ENCODE measurements at regions not wholly inside any gene's neighbourhood (a gene's known extent, or its start where the extent isn't known, plus 50 kb on each side); places are given as distances from the start of the nearest gene placed in this dataset.

DNA sequence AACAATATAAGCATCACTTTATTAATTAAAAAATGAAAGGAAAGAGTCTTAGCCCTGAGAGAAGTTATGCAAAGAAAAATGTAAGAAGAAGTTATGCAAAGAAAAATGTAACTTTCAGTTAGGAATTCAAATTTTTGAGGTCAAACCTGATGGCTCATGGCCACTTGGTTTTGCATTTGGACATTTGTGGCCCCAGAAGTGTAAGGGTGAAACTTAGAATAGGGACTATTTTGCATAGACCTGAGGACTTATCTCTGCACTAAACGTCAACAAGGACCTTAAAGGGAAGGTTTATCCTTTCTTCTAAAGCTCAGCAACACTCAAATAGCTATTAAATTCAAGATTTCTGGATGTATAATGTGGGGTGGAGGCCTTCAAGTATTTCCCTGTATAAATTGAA, 724.5 kb upstream of the POT1 start:
- no peak for DNase-seq (ENCODE audit: low spot score)
- TF ChIP-seq, protein P1, sequence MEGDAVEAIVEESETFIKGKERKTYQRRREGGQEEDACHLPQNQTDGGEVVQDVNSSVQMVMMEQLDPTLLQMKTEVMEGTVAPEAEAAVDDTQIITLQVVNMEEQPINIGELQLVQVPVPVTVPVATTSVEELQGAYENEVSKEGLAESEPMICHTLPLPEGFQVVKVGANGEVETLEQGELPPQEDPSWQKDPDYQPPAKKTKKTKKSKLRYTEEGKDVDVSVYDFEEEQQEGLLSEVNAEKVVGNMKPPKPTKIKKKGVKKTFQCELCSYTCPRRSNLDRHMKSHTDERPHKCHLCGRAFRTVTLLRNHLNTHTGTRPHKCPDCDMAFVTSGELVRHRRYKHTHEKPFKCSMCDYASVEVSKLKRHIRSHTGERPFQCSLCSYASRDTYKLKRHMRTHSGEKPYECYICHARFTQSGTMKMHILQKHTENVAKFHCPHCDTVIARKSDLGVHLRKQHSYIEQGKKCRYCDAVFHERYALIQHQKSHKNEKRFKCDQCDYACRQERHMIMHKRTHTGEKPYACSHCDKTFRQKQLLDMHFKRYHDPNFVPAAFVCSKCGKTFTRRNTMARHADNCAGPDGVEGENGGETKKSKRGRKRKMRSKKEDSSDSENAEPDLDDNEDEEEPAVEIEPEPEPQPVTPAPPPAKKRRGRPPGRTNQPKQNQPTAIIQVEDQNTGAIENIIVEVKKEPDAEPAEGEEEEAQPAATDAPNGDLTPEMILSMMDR (IDR thresholded peaks at IDR 0.05; ENCODE audit: extremely low read depth, insufficient read depth, missing control alignments) = no peak
- in situ Hi-C loops (cut with MboI; ENCODE audit: low pct_unique_long_range_greater_than_20kb, low sequenced_read_pairs, unreplicated experiment) = no loop called here

DNA sequence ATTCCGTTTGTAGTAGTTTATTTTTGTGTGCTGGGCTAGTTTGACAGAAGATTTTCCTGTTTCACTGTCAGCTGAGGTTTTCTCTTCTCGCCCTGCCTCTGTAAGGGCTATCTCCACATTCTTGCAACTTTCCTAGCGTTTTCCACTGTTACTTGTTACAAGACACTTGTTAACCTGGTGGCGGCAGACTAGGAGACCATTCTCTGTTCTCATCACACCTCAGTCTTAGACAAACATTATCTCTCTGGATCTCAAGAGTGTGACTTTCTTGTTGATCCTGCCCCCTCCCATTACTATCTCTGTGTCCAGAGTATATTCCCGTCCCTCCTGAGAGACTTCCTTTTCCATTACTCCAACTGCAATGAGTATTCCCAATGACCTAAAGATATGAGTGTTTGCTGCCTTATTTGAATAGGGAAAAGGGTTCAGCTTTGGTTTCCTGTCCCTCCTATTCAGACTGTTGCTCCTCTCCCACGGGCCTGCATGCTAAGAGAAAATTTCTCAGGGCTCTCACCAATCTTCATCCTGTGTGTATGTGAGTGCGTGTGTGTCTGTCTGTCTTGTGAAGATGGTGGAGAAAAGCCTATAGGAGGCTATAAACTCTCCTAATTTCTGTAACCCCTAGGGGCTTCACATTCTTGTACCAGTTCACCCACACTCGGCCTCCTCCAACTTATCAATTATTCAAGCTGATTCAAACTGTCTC, 722.4 kb upstream of the POT1 start:
- TF ChIP-seq, protein P1 (IDR thresholded peaks at IDR 0.05; ENCODE audit: extremely low read depth, insufficient read depth, missing control alignments) = no peak
- in situ Hi-C loops (cut with MboI; ENCODE audit: low pct_unique_long_range_greater_than_20kb, low sequenced_read_pairs, unreplicated experiment) = no loop called here

DNA sequence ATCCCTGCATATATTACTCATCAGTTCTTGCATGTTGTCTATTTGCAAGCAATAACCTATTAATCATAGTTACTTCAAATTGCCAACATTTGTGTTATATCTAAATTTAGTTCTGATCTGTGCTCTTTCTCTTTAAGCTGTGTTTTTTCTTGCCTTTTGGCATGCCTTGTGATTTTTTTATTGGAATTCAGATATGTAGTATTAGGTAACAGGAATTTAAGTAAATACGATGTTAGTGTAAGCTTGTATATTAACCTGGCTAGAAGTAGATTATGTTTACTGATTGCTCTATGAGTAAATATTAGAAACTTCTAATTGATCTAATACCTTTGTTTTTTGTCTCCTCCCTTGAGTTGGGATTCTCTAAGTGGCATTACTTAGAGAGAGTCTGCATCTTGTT, 718.9 kb upstream of the POT1 start:
- no peak for DNase-seq (ENCODE audit: low spot score)
- TF ChIP-seq, protein P1 (IDR thresholded peaks at IDR 0.05; ENCODE audit: extremely low read depth, insufficient read depth, missing control alignments) = no peak
- in situ Hi-C loops (cut with MboI; ENCODE audit: low pct_unique_long_range_greater_than_20kb, low sequenced_read_pairs, unreplicated experiment) = no loop called here

More for the DNA sequence above, 722.4 kb upstream of the POT1 start:
- no peak for DNase-seq (ENCODE audit: low spot score)

DNA sequence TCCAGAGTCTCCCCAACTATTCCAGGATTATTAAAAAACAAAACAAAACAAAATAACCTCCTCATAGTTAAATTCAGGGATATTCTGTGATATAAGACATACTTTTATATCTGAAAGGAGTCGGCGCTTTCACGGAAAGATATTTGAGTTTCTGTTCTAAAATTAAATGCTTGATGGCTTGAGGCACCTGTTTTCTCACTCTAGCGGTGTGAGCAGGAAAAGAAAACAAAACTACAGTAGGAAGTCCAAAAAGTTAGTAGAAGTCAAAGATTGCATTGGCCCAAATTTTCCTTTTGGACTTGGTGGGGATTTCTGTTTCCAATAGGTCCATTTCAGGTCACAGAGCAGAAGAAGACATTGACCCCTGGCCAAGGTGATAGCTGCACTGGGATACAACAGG, 716.1 kb upstream of the POT1 start:
- no peak for DNase-seq (ENCODE audit: low spot score)
- in situ Hi-C loops (cut with MboI; ENCODE audit: low pct_unique_long_range_greater_than_20kb, low sequenced_read_pairs, unreplicated experiment) = no loop called here
- TF ChIP-seq, protein P1 (IDR thresholded peaks at IDR 0.05; ENCODE audit: extremely low read depth, insufficient read depth, missing control alignments) = no peak

DNA sequence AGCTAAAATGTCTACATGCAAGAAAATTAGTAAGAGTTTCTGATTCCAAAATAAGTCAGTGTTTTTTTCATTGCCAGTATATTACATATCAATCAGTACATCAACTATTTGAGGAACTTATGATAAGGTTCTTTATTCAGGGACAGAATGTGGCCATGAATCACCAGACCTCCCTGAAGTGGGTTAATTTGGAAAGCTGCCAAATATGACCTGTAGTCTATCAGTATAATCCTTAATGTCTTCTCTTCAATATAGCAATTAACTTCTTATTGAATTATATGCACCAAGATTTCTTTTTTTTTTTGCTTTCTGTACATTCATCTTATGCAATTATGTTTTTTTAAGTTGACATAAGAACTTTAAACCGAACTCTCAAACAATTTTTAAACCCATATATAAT, 714.5 kb upstream of the POT1 start:
- TF ChIP-seq, protein P1 (IDR thresholded peaks at IDR 0.05; ENCODE audit: extremely low read depth, insufficient read depth, missing control alignments) = no peak
- DNase-seq (ENCODE audit: low spot score) = no peak
- in situ Hi-C loops (cut with MboI; ENCODE audit: low pct_unique_long_range_greater_than_20kb, low sequenced_read_pairs, unreplicated experiment) = no loop called here

DNA sequence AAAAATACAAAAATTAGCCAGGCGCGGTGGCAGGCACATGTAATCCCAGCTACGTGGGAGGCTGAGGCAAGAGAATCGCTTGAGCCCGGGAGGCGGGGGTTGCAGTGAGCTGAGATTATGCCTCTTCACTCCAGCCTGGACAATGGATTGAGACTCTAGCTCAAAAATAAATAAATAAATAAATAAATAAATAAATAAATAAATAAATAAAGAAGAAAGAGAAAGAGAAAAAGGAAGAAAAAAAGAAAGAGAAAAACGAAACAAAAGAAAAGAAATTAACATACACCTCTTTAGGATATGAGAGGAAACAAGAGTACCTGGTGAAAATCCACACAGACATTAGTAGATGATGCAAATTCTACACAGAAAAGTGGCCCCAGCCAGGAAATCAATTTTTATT, 713.7 kb upstream of the POT1 start:
- DNase-seq (ENCODE audit: low spot score) = no peak
- in situ Hi-C loops (cut with MboI; ENCODE audit: low pct_unique_long_range_greater_than_20kb, low sequenced_read_pairs, unreplicated experiment) = no loop called here
- TF ChIP-seq, protein P1 (IDR thresholded peaks at IDR 0.05; ENCODE audit: extremely low read depth, insufficient read depth, missing control alignments) = no peak
